Bronchial epithelial cell (primary cell): ENCODE measurements at regions not wholly inside any gene's neighbourhood (a gene's known extent, or its start where the extent isn't known, plus 50 kb on each side); places are given as distances from the start of the nearest gene placed in this dataset.

Experiments
- DNase-seq: peaks from one replicate; pipeline ENCODE4 v3.0.0-alpha.2; 2010; ENCODE audit warnings: low read depth
- FAIRE-seq: peaks from 2 replicates; lab custom pipeline; 2011; peaks lifted over from hg19 to GRCh38; lab: Jason Lieb, UNC
- H3K27me3 ChIP-seq: 2 replicates; pipeline ENCODE4 v1.5.1; 2011; ENCODE audit warnings: low read length; ENCODE audit not compliant: control insufficient read depth, insufficient read depth
- H3K36me3 ChIP-seq: 2 replicates; pipeline ENCODE4 v1.5.1; 2011; ENCODE audit warnings: low read length; ENCODE audit not compliant: control insufficient read depth, insufficient read depth
- H3K4me3 ChIP-seq: 2 replicates; pipeline ENCODE4 v1.5.1; 2011; ENCODE audit warnings: mild to moderate bottlenecking, low read depth, low read length, control low read depth
- CTCF ChIP-seq: IDR thresholded peaks from 2 replicates; pipeline ENCODE4 v1.5.1; 2011; ENCODE audit warnings: mild to moderate bottlenecking, moderate library complexity, low read length, control low read depth, inconsistent platforms; ENCODE audit not compliant: insufficient read depth, severe bottlenecking

- Histone ChIP-seq H3K36me3 (no peaks in the 10 kb centered on the region), H3K4me3 (no peak overlapping the region), H3K27me3 (no peaks in the 10 kb centered on the region)
- no peak for DNase-seq
- no peak for FAIRE-seq
- no peak for TF ChIP-seq CTCF
Measured at GRCh38 chr4:110248831-110249253, 50.4 kb upstream of the ELOVL6 start.
